A204.1 (cell line): ENCODE measurements at regions not wholly inside any gene's neighbourhood (a gene's known extent, or its start where the extent isn't known, plus 50 kb on each side); places are given as distances from the start of the nearest gene placed in this dataset.
"Not testable (repeated sequence)": the region's sequence is repeated elsewhere in the genome, so short reads cannot be mapped to it uniquely, and the experiment has no call there.

Source experiments
- FAIRE-seq: peaks from 2 replicates; lab custom pipeline; 2012; peaks lifted over from hg19 to GRCh38; lab: Jason Lieb, UNC

- no peak for FAIRE-seq
Observed at GRCh38 chr2:13227578-13227977, 510.8 kb downstream of the TRIB2 start.

- FAIRE-seq, result no peak
Observed at GRCh38 chr2:13230221-13230620, 513.5 kb downstream of the TRIB2 start.

- FAIRE-seq, result no peak
Observed at GRCh38 chr2:13240061-13240460, 523.3 kb downstream of the TRIB2 start.

- no peak for FAIRE-seq
Observed at GRCh38 chr2:13240789-13241487, 524.2 kb downstream of the TRIB2 start.

- no peak for FAIRE-seq
Observed at GRCh38 chr2:13252615-13253014, 535.9 kb downstream of the TRIB2 start.

GRCh38 chr2:13255485-13255884 is 538.7 kb downstream of the TRIB2 start:
- FAIRE-seq, result no peak

- no peak for FAIRE-seq
Observed at GRCh38 chr2:13260402-13260801, 543.7 kb downstream of the TRIB2 start.

GRCh38 chr2:13266166-13266565 is 549.4 kb downstream of the TRIB2 start:
- FAIRE-seq, result no peak

- FAIRE-seq, result no peak
Observed at GRCh38 chr2:13284688-13285087, 568.0 kb downstream of the TRIB2 start.

GRCh38 chr2:13289310-13289709 is 572.6 kb downstream of the TRIB2 start:
- FAIRE-seq, result no peak

GRCh38 chr2:13308478-13308805 is 591.7 kb downstream of the TRIB2 start:
- not testable (repeated sequence) for FAIRE-seq

GRCh38 chr2:13308989-13309388 is 592.3 kb downstream of the TRIB2 start:
- FAIRE-seq, result no peak

GRCh38 chr2:13332060-13332459 is 615.3 kb downstream of the TRIB2 start:
- no peak for FAIRE-seq

- FAIRE-seq, result peak; percentile 100
Observed at GRCh38 chr2:13334071-13334470, 617.3 kb downstream of the TRIB2 start.

GRCh38 chr2:13334545-13334944 is 617.8 kb downstream of the TRIB2 start:
- FAIRE-seq, result no peak

GRCh38 chr2:13335862-13336535 is 619.3 kb downstream of the TRIB2 start:
- FAIRE-seq, result no peak

GRCh38 chr2:13351068-13351467 is 634.3 kb downstream of the TRIB2 start:
- FAIRE-seq, result no peak

- FAIRE-seq, result no peak
Observed at GRCh38 chr2:13353083-13353482, 636.3 kb downstream of the TRIB2 start.

- FAIRE-seq, result no peak
Observed at GRCh38 chr2:13354031-13354430, 637.3 kb downstream of the TRIB2 start.

GRCh38 chr2:13381928-13382327 is 665.2 kb downstream of the TRIB2 start:
- not testable (repeated sequence) for FAIRE-seq

- not testable (repeated sequence) for FAIRE-seq
Observed at GRCh38 chr2:13389172-13389571, 672.4 kb downstream of the TRIB2 start.

- no peak for FAIRE-seq
Observed at GRCh38 chr2:13390676-13391075, 673.9 kb downstream of the TRIB2 start.

GRCh38 chr2:13401312-13401711 is 684.6 kb downstream of the TRIB2 start:
- no peak for FAIRE-seq

GRCh38 chr2:13413989-13414388 is 697.3 kb downstream of the TRIB2 start:
- FAIRE-seq, result no peak
